ENCODE measurements at regions not wholly inside any gene's neighbourhood (a gene's known extent, or its start where the extent isn't known, plus 50 kb on each side); places are given as distances from the start of the nearest gene placed in this dataset.

- no peak for DNase-seq (ENCODE audit: low spot score)
These were observed 738.1 kb downstream of the HDGFL1 start for GRCh38 chr6:23307516-23307915.

- DNase-seq (ENCODE audit: low spot score), result no peak
These were observed 738.8 kb downstream of the HDGFL1 start for GRCh38 chr6:23308166-23308565.

- no peak for DNase-seq (ENCODE audit: low spot score)
These were observed 741.8 kb downstream of the HDGFL1 start for GRCh38 chr6:23311211-23311610.

DNA sequence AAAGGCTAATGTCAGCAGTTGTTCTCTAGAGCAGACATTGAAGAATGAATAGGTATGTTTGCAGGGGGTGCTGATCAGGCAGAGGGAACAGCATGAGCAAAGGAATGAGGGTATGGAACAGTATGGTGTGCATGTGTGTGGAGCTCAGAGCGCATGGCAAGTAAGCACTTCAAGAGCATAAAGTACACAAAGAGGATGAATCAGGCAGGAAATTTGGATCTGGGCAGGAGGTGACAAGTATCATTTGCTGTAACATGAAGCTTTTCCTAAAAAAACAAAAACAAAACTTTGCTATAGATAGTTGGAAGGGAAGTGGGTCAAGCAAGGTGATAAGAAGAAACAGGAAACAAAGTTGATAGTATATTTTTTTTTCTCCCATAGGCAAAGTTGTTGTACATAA lies 746.8 kb downstream of the HDGFL1 start:
- no peak for DNase-seq (ENCODE audit: low spot score)

DNA sequence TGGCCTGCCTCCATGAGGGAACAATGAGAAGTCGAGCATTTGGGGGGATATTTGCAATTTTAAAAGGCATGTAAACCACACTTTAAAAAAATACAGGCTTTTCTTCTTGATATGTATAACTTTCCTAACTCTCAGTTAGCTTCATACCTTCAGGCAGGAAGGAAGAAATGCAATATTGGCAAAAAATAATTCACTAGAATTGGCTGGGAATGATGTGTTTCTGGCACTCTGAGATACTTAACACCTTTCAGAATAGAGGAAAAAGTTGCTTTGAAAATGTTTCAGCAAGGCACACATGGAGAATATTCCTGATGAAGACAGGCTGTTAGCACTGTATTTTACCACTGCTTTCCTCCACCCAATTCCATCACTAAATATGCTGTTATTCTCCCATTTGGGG lies 747.6 kb downstream of the HDGFL1 start:
- DNase-seq (ENCODE audit: low spot score), result no peak

DNA sequence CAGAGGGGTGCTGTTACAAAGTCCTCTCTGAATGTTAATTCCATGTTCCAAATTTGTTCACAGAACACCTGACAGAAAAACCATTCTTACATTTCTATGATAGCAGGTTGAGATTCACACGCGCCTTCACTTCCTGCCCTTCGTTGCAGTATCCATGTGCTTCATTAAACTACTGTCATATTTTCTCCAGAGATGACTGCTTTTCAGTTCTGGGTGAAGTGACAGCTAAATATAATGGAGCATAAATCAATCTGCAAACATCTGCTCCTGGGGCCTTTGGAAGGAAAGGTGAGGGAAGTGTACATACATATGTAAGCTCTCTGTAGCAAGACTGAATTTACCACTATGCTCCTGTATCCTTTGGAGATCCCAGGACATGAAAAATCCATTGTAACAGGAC lies 750.2 kb downstream of the HDGFL1 start:
- DNase-seq (ENCODE audit: low spot score), result no peak

DNA sequence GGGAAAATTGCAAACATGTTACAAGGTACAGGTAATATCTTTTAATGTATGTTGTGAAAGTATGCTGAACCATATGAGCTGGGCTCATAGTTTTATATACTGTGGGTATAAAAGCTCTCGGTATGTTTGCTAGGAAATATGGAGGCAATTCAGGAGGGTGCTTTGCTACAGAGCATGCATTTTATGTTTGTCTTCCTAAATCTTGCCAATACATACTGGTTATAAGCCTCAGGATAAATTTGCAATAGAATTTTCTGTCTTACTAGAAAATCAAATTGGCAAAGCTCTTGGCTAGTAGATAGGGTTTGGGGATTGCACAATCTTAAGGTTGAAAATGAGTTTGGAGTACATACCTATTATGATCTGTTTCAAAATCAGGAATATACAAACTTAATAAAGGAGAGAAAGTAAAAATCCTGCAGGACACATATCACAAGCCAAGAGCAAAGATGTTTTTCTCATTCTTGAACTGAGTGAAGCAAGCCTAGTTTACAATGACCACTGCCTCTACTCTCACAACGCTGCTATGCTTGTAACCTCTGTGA lies 751.2 kb downstream of the HDGFL1 start:
- no peak for DNase-seq (ENCODE audit: low spot score)

- no peak for DNase-seq (ENCODE audit: low spot score)
These were observed 754.5 kb downstream of the HDGFL1 start for GRCh38 chr6:23323897-23324296.

- no peak for DNase-seq (ENCODE audit: low spot score)
These were observed 755.7 kb downstream of the HDGFL1 start for GRCh38 chr6:23325065-23325464.

DNA sequence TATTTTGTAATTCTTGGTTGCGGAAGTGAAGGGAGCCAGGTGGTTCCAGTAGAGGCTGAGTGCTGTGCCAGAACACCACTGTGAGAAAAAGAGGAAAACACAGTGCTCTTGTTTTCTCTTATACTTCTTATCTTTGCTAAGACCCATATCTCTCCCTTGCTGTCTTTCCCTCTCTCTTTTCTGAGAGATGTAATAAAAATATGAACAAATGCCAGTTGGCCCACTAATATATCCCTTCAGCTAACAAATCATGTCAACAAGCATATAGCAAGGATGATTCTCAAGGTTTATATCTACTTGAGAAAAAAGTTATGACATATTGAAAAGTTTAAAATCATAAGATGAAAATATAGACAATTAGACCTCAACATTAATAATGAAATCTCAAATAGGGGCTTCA lies 758.3 kb downstream of the HDGFL1 start:
- no peak for DNase-seq (ENCODE audit: low spot score)

GRCh38 chr6:23329086-23329485 lies 759.7 kb downstream of the HDGFL1 start:
- no peak for DNase-seq (ENCODE audit: low spot score)

GRCh38 chr6:23330632-23331031 lies 761.3 kb downstream of the HDGFL1 start:
- no peak for DNase-seq (ENCODE audit: low spot score)

GRCh38 chr6:23334360-23334759 lies 765.0 kb downstream of the HDGFL1 start:
- DNase-seq (ENCODE audit: low spot score), result no peak

DNA sequence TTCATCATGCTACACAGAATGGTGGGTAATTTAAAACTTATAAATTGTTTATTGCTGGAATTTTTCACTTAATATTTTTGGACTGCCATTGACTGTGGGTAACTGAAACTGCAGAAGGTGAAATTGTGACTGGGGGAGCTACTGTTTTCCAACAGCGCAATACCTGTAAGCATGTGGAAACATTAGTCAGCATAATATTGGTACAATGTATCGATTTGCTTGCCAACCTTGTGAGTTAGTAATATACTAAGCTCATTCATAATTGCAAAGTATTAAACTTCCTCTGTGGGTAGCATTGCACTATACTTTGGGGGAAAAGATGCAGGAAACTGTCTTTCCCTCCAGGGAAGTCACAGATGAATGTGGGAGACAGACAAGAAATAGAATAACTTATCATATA lies 766.5 kb downstream of the HDGFL1 start:
- no peak for DNase-seq (ENCODE audit: low spot score)

DNA sequence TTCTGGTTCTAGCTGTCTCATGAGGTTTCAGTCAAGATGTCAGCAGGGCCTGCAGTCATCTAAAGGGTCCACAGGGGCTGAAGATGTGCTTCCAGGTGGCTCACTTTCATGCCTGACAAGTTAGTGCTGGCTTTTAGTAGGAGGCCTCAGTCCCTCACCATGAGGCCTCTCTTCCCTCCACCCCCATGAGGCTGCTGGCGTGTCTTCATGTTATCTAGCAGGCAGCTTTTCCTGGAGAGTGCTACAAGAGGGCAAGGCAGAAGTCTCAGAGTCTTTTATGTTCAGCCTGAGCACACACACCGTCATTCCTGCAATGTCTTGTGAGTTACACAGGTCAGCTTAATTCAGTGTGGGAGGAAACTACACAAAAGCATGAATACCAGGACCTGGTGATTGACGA lies 769.9 kb downstream of the HDGFL1 start:
- no peak for DNase-seq (ENCODE audit: low spot score)

DNA sequence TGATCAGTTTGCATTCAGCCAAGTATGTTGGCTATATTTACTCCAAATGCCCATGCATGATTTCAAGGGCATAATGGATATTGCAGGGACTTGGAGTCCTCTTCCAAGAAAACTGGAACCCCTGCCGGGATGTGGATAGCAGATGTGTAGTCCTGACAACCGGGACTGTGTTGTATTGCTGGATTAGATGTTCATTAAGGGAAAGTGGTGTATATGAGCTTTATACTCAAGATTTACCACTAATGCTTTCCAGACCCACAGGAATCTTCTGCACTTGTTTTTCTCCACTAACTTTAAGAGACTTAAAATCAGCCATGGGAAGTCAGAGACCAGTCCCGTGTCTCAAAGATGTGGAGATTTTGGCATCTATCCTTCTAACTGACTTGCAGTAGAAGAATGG lies 770.9 kb downstream of the HDGFL1 start:
- DNase-seq (ENCODE audit: low spot score), result no peak

- DNase-seq (ENCODE audit: low spot score), result no peak
These were observed 774.4 kb downstream of the HDGFL1 start for GRCh38 chr6:23343610-23344306.

GRCh38 chr6:23348185-23348584 lies 777.8 kb upstream of the NRSN1 start:
- DNase-seq (ENCODE audit: low spot score), result no peak

GRCh38 chr6:23349521-23350147 lies 776.4 kb upstream of the NRSN1 start:
- no peak for DNase-seq (ENCODE audit: low spot score)

GRCh38 chr6:23350752-23351453 lies 775.1 kb upstream of the NRSN1 start:
- no peak for DNase-seq (ENCODE audit: low spot score)

GRCh38 chr6:23354004-23354403 lies 772.0 kb upstream of the NRSN1 start:
- no peak for DNase-seq (ENCODE audit: low spot score)

- no peak for DNase-seq (ENCODE audit: low spot score)
These were observed 768.7 kb upstream of the NRSN1 start for GRCh38 chr6:23357185-23357766.

- no peak for DNase-seq (ENCODE audit: low spot score)
These were observed 760.3 kb upstream of the NRSN1 start for GRCh38 chr6:23365732-23366131.

Data from hematopoietic multipotent progenitor cell treated with erythropoietin and hydrocortisone succinate and interleukin-3 and kit ligand, for 15 days (in vitro differentiated cells).